ENCODE measurements at regions not wholly inside any gene's neighbourhood (a gene's known extent, or its start where the extent isn't known, plus 50 kb on each side); places are given as distances from the start of the nearest gene placed in this dataset.

GRCh38 chr4:130288576-130288975 lies 1192.6 kb downstream of the C4orf33 start:
- ATAC-seq (ENCODE audit: low read depth): no peak

More at GRCh38 chr4:130288576-130288975, 1192.6 kb downstream of the C4orf33 start:
- H4K8ac ChIP-seq (ENCODE audit: low read depth in 2 of 2, low read length in 2 of 2): no peak overlapping the region
- TF ChIP-seq MAFK (IDR thresholded peaks at IDR 0.05; ENCODE audit: low read depth, low read length) (no peak), CEBPB (IDR thresholded peaks at IDR 0.05; ENCODE audit: low read depth, low read length) (no peak), RFX5 (IDR thresholded peaks at IDR 0.05; ENCODE audit: low read depth, low read length) (no peak), POLR2A (IDR thresholded peaks at IDR 0.05; ENCODE audit: low read depth, low read length) (no peak), RAD21 (IDR thresholded peaks at IDR 0.05; ENCODE audit: low read length) (no peak), CHD1 (IDR thresholded peaks at IDR 0.05; ENCODE audit: low read depth, low read length) (no peak), ELK1 (IDR thresholded peaks at IDR 0.05; ENCODE audit: borderline replicate concordance, low read depth, low read length) (no peak), FOS (IDR thresholded peaks at IDR 0.05; ENCODE audit: low read depth, low read length) (no peak), BHLHE40 (IDR thresholded peaks at IDR 0.05; ENCODE audit: low read depth, low read length) (no peak), SMC3 (IDR thresholded peaks at IDR 0.05; ENCODE audit: low read depth, low read length) (no peak), CTCF (conservative IDR thresholded peaks at IDR 0.05; ENCODE audit: low read depth, low read length) (no peak)
- H3K56ac ChIP-seq (ENCODE audit: extremely low read depth, insufficient read depth, low read length): no peak overlapping the region
- H4K91ac ChIP-seq (ENCODE audit: insufficient read depth, low read depth, low read length): no peak overlapping the region
- no peaks in the 10 kb centered on the region for H3K79me1 ChIP-seq (ENCODE audit: low read depth in 1 of 2, low read length in 2 of 2)
- peaks cover 4% of the 10 kb centered on the region; the same call in 1 of the 2 replicates for H3K9me3 ChIP-seq (ENCODE audit: control insufficient read depth, insufficient read depth, low read length)
- no peaks in the 10 kb centered on the region for H3K9me1 ChIP-seq (ENCODE audit: insufficient read depth, low read length)
- no peak overlapping the region for H2AK5ac ChIP-seq (ENCODE audit: low read depth, low read length)
- no peak overlapping the region for H3K14ac ChIP-seq (replicated peaks; ENCODE audit: low read depth, low read length)
- no peaks in the 10 kb centered on the region for H3K36me3 ChIP-seq (ENCODE audit: control insufficient read depth, insufficient read depth, low read length)
- no peak overlapping the region for H3K18ac ChIP-seq (ENCODE audit: low read depth, low read length)
- no peak overlapping the region for H2AK9ac ChIP-seq (replicated peaks; ENCODE audit: low read depth, low read length, poor library complexity)
- no peak overlapping the region for H3K4ac ChIP-seq (ENCODE audit: low read depth, low read length)
- H4K20me1 ChIP-seq (ENCODE audit: insufficient read depth, low read length): no peaks in the 10 kb centered on the region
- in situ Hi-C loops (cut with MboI; ENCODE audit: low sequenced_read_pairs) (no loop called here), dilution Hi-C loops (cut with HindIII; ENCODE audit: low sequenced_read_pairs, unreplicated experiment) (no loop called here), intact Hi-C loops (cut with micrococcal nuclease) (no loop called here)
- no peak overlapping the region for H3K27ac ChIP-seq (ENCODE audit: insufficient read depth, low read length)
- no TSS peak for BruUV-seq (replicated peaks)
- no peaks in the 10 kb centered on the region for H3K27me3 ChIP-seq (ENCODE audit: control insufficient read depth, insufficient read depth, low read length)
- H2BK120ac ChIP-seq (ENCODE audit: low read depth, low read length): no peak overlapping the region
- no peak overlapping the region for H3K4me3 ChIP-seq (ENCODE audit: insufficient read depth, low read depth, low read length)
- no peak overlapping the region for H3K23ac ChIP-seq (ENCODE audit: low read depth, low read length)
- H2BK20ac ChIP-seq (ENCODE audit: low read depth, low read length): no peak overlapping the region
- H3K9ac ChIP-seq (ENCODE audit: low read depth, low read length): no peak overlapping the region
- H2AFZ ChIP-seq (replicated peaks; ENCODE audit: low read length, poor library complexity): no peak overlapping the region
- no peaks in the 10 kb centered on the region for H3K4me1 ChIP-seq (ENCODE audit: control insufficient read depth, insufficient read depth, low read length)
- no peak overlapping the region for H2BK15ac ChIP-seq (ENCODE audit: low read depth, low read length)
- H3K4me2 ChIP-seq (ENCODE audit: low read depth, low read length): no peak overlapping the region
- ChIA-PET POLR2A (ENCODE audit: unreplicated experiment) (no interaction called here), CTCF (no interaction called here)
- no peak overlapping the region for H4K5ac ChIP-seq (ENCODE audit: low read depth, low read length)
- WGBS, 2 experiments (ENCODE audit: extremely low coverage in 2 of 2, insufficient read length in 1 of 2): no CpG with 5 or more reads among the region's 1 CpG
- no peak overlapping the region for H2BK5ac ChIP-seq (ENCODE audit: low read depth, low read length, poor library complexity, severe bottlenecking)
- no peak for DNase-seq

Measured in IMR-90 (cell line).